B cell (primary cell): ENCODE measurements at regions not wholly inside any gene's neighbourhood (a gene's known extent, or its start where the extent isn't known, plus 50 kb on each side); places are given as distances from the start of the nearest gene placed in this dataset.

Experiments used
- ATAC-seq: fragments of 200-7000 bp; cut with Tn5 transposase; one replicate; pipeline ENCODE4 v1.10.0; 2021; ENCODE audit warnings: low read depth, mild to moderate bottlenecking, moderate number of reproducible peaks, moderate library complexity
- CTCF ChIA-PET: fragments of 350-600 bp; sonication (Branson Sonifier 250); formaldehyde crosslinking; loops from one replicate; lab custom pipeline; 2021; ENCODE audit warnings: antibody characterized with exemption, inconsistent platforms; lab: Charles Lee
- POLR2A ChIA-PET: fragments of 350-600 bp; sonication (Branson Sonifier 250); formaldehyde crosslinking; loops from one replicate; lab custom pipeline; 2021; ENCODE audit warnings: antibody characterized with exemption; lab: Charles Lee
- DNase-seq: peaks from one replicate; pipeline ENCODE4 v3.0.0; 2013
- H2AFZ ChIP-seq: 2 replicates; pipeline ENCODE4 v1.6.1; 2012; ENCODE audit warnings: mild to moderate bottlenecking, low read depth, low read length; ENCODE audit not compliant: insufficient read depth, poor library complexity, severe bottlenecking
- H3K27ac ChIP-seq, 2 donors: 1 replicate in 1 of 2; 2 replicates in 1 of 2; pipeline ENCODE4 v1.5.1; 2012 to 2013; ENCODE audit warnings: low read length in 2 of 2, mild to moderate bottlenecking in 2 of 2, moderate library complexity in 1 of 2
- H3K27me3 ChIP-seq, 4 experiments: fragments of 200-600 bp in 1 of 4; sonication (generic) in 1 of 4; replicated peaks in 1 of 4; 1 replicate in 2 of 4; 2 replicates in 2 of 4; pipeline versions ENCODE4 v1.6.1 to v1.7.0; 2013 to 2016; ENCODE audit warnings: low read length in 3 of 4, mild to moderate bottlenecking in 2 of 4, mixed read lengths in 1 of 4, moderate library complexity in 1 of 4; ENCODE audit not compliant: insufficient read depth in 4 of 4, control insufficient read depth in 3 of 4; ENCODE audit errors: control extremely low read depth in 1 of 4
- H3K36me3 ChIP-seq, 2 experiments: replicated peaks in 1 of 2; 1 replicate in 1 of 2; 2 replicates in 1 of 2; pipeline versions ENCODE4 v1.6.1 to v1.7.1; 2013; ENCODE audit warnings: low read length in 1 of 2; ENCODE audit not compliant: insufficient read depth in 2 of 2, control insufficient read depth in 1 of 2; ENCODE audit errors: control extremely low read depth in 1 of 2, extremely low read depth in 1 of 2
- H3K4me1 ChIP-seq, 2 donors: fragments of 200-600 bp in 1 of 2; sonication (generic) in 1 of 2; 1 replicate in 1 of 2; 2 replicates in 1 of 2; pipeline versions ENCODE4 v1.5.1 to v1.6.1; 2013 to 2017; ENCODE audit warnings: low read length in 2 of 2; ENCODE audit not compliant: control insufficient read depth in 2 of 2, insufficient read depth in 2 of 2
- H3K4me2 ChIP-seq: replicated peaks from 2 replicates; pipeline ENCODE3; 2012; ENCODE audit warnings: mild to moderate bottlenecking, low read depth, low read length; ENCODE audit not compliant: poor library complexity, severe bottlenecking
- H3K4me3 ChIP-seq, 5 experiments: fragments of 200-600 bp in 1 of 5; sonication (generic) in 1 of 5; 1 replicate in 3 of 5; 2 replicates in 2 of 5; pipeline versions ENCODE4 v1.5.1 to v1.7.0; 2011 to 2016; ENCODE audit warnings: low read length in 4 of 5, mild to moderate bottlenecking in 4 of 5, low read depth in 2 of 5, control low read depth in 1 of 5, moderate library complexity in 1 of 5; ENCODE audit not compliant: insufficient read depth in 1 of 5; ENCODE audit errors: control extremely low read depth in 1 of 5, extremely low read depth in 1 of 5
- H3K79me2 ChIP-seq: fragments of 200-600 bp; sonication (generic); one replicate; pipeline ENCODE4 v1.6.0; 2016; ENCODE audit warnings: low read length; ENCODE audit not compliant: control insufficient read depth, insufficient read depth
- H3K9ac ChIP-seq: fragments of 200-600 bp; sonication (generic); 2 replicates; pipeline ENCODE4 v1.6.1; 2017; ENCODE audit warnings: mild to moderate bottlenecking, low read length, moderate library complexity
- H3K9me3 ChIP-seq, 3 donors: one replicate each; pipeline versions ENCODE4 v1.6.1 to v1.7.1; 2013; ENCODE audit warnings: low read length in 2 of 3; ENCODE audit not compliant: control insufficient read depth in 2 of 3, insufficient read depth in 1 of 3; ENCODE audit errors: control extremely low read depth in 1 of 3
- H4K20me1 ChIP-seq: 2 replicates; pipeline ENCODE4 v1.6.0; 2012; ENCODE audit warnings: mild to moderate bottlenecking, low read length; ENCODE audit not compliant: insufficient read depth, control insufficient read depth, poor library complexity, severe bottlenecking
- H3K27ac Mint-ChIP-seq: one replicate; pipeline ENCODE4 v1.8.0; 2021; ENCODE audit warnings: mixed read lengths
- H3K27me3 Mint-ChIP-seq: one replicate; pipeline ENCODE4 v1.8.0; 2021; ENCODE audit warnings: mixed read lengths
- H3K4me1 Mint-ChIP-seq: one replicate; pipeline ENCODE4 v1.8.0; 2021; ENCODE audit warnings: mixed read lengths
- H3K4me3 Mint-ChIP-seq: one replicate; pipeline ENCODE4 v1.8.0; 2021; ENCODE audit warnings: mixed read lengths
- H3K9me3 Mint-ChIP-seq: one replicate; pipeline ENCODE4 v1.8.0; 2022; ENCODE audit warnings: mixed read lengths; ENCODE audit not compliant: insufficient read depth
- CTCF ChIP-seq: fragments of 200-600 bp; IDR thresholded peaks from one replicate; pipeline ENCODE4 v1.8.0; 2022; ENCODE audit warnings: antibody characterized with exemption, mild to moderate bottlenecking
- EZH2 ChIP-seq: IDR thresholded peaks from 2 replicates; pipeline ENCODE4 v1.6.1; 2012; ENCODE audit warnings: borderline replicate concordance, low read depth, mild to moderate bottlenecking, moderate library complexity, low read length; ENCODE audit not compliant: insufficient read depth, poor library complexity, severe bottlenecking
- WGBS: methylation state at CpG from one replicate; pipeline ENCODE4 v1.1.5; 2013; ENCODE audit warnings: missing lambda C conversion rate; ENCODE audit not compliant: insufficient coverage; 5-methylcytosine and 5-hydroxymethylcytosine counted together
- intact Hi-C: fragments of 100-400 bp; cut with micrococcal nuclease; formaldehyde crosslinking; loops from one replicate; pipeline ENCODE4 v1.10.0; 2022

GRCh38 chr3:14600075-14600474, 51.5 kb upstream of the CCDC174 start:
- peaks cover 0 to 21% (median 4%) of the 10 kb centered on the region in 3 donors for H3K9me3 ChIP-seq
- no peak for DNase-seq
- TF ChIP-seq EZH2 = no peak
- TF ChIP-seq CTCF = no peak
- no peaks in the 10 kb centered on the region for H3K4me1 ChIP-seq
- no peaks in the 10 kb centered on the region for H3K79me2 ChIP-seq
- ChIA-PET POLR2A (no interaction called here), CTCF (interaction anchor here (0.8 kb wide), 1 partner anchor 9 kb away, joined by 3 read pairs; no protein-coding TSS in a partner anchor)
- no peaks in the 10 kb centered on the region for H4K20me1 ChIP-seq
- H3K4me1 Mint-ChIP-seq = peaks cover 3% of the 10 kb centered on the region
- intact Hi-C loops = no loop called here
- no peaks in the 10 kb centered on the region for H3K36me3 ChIP-seq
- no peak overlapping the region for H3K4me3 Mint-ChIP-seq
- no CpG with 5 or more reads among the region's 4 CpGs for WGBS
- H3K4me3 ChIP-seq = no peak overlapping the region
- peaks cover 72% of the 10 kb centered on the region for H3K27me3 Mint-ChIP-seq
- no peak overlapping the region for H3K4me2 ChIP-seq
- no peak overlapping the region for H2AFZ ChIP-seq
- no peak overlapping the region for H3K27ac Mint-ChIP-seq
- peaks cover 0 to 59% (median 19%) of the 10 kb centered on the region in 4 experiments for H3K27me3 ChIP-seq
- peaks cover 2% of the 10 kb centered on the region for H3K9me3 Mint-ChIP-seq
- H3K27ac ChIP-seq = no peak overlapping the region
- H3K9ac ChIP-seq = no peak overlapping the region
- no peak for ATAC-seq

- no peak overlapping the region for H3K27ac ChIP-seq
- peaks cover 0 to 59% (median 20%) of the 10 kb centered on the region in 4 experiments for H3K27me3 ChIP-seq
- Mint-ChIP-seq H3K4me3 (no peak overlapping the region), H3K27me3 (peaks cover 76% of the 10 kb centered on the region), H3K27ac (no peak overlapping the region), H3K9me3 (peaks cover 2% of the 10 kb centered on the region), H3K4me1 (peaks cover 3% of the 10 kb centered on the region)
- no peaks in the 10 kb centered on the region for H4K20me1 ChIP-seq
- H3K9me3 ChIP-seq = peaks cover 0 to 21% (median 4%) of the 10 kb centered on the region in 3 donors
- 71% methylated on average over 9 of the region's 10 CpGs for WGBS
- DNase-seq (no peak), ATAC-seq (no peak)
- TF ChIP-seq CTCF (no peak), EZH2 (no peak)
- POLR2A ChIA-PET = no interaction called here
- H3K9ac ChIP-seq = no peak overlapping the region
- CTCF ChIA-PET = no interaction called here
- H3K4me2 ChIP-seq = no peak overlapping the region
- H3K4me3 ChIP-seq = no peak overlapping the region
- H2AFZ ChIP-seq = no peak overlapping the region
- no peaks in the 10 kb centered on the region for H3K36me3 ChIP-seq
- no peaks in the 10 kb centered on the region for H3K79me2 ChIP-seq
- intact Hi-C loops = no loop called here
- H3K4me1 ChIP-seq = no peaks in the 10 kb centered on the region
Observed at GRCh38 chr3:14600856-14601610, 50.5 kb upstream of the CCDC174 start.
